GM12875 (cell line): ENCODE measurements at regions not wholly inside any gene's neighbourhood (a gene's known extent, or its start where the extent isn't known, plus 50 kb on each side); places are given as distances from the start of the nearest gene placed in this dataset.

Experiments used
- H3K4me3 ChIP-seq: one replicate; pipeline ENCODE4 v1.5.1; 2011; ENCODE audit warnings: low read depth, low read length, control low read depth
- CTCF ChIP-seq: IDR thresholded peaks from 2 replicates; pipeline ENCODE4 v1.5.1; 2011; ENCODE audit warnings: low read depth, mild to moderate bottlenecking, control low read depth, inconsistent platforms, low read length, moderate library complexity, borderline replicate concordance; ENCODE audit not compliant: insufficient read depth

GRCh38 chr11:129738242-129738641 lies 77.4 kb upstream of the TMEM45B start:
- no peak overlapping the region for H3K4me3 ChIP-seq
- TF ChIP-seq CTCF = no peak

- no peak overlapping the region for H3K4me3 ChIP-seq
- TF ChIP-seq CTCF = no peak
Observed at GRCh38 chr11:129739339-129739738, 76.3 kb upstream of the TMEM45B start.

GRCh38 chr11:129740125-129740719 lies 75.4 kb upstream of the TMEM45B start:
- no peak overlapping the region for H3K4me3 ChIP-seq
- TF ChIP-seq CTCF = no peak

GRCh38 chr11:129743112-129743815 lies 72.4 kb upstream of the TMEM45B start:
- no peak overlapping the region for H3K4me3 ChIP-seq

GRCh38 chr11:129747071-129747470 lies 68.6 kb upstream of the TMEM45B start:
- no peak for TF ChIP-seq CTCF
- H3K4me3 ChIP-seq = no peak overlapping the region

More at GRCh38 chr11:129743112-129743815, 72.4 kb upstream of the TMEM45B start:
- TF ChIP-seq CTCF = no peak

- H3K4me3 ChIP-seq = no peak overlapping the region
- TF ChIP-seq CTCF = no peak
Observed at GRCh38 chr11:129749141-129749540, 66.5 kb upstream of the TMEM45B start.

- peak; percentile 99 for TF ChIP-seq CTCF
- H3K4me3 ChIP-seq = no peak overlapping the region
Observed at GRCh38 chr11:129750343-129751292, 65.0 kb upstream of the TMEM45B start.
